K562 (cell line): ENCODE measurements at regions not wholly inside any gene's neighbourhood (a gene's known extent, or its start where the extent isn't known, plus 50 kb on each side); places are given as distances from the start of the nearest gene placed in this dataset.
"Not testable (repeated sequence)": the region's sequence is repeated elsewhere in the genome, so short reads cannot be mapped to it uniquely, and the experiment has no call there.

Experiments used
- ATAC-seq: fragments of 200-7000 bp; cut with Tn5 transposase; 3 replicates; pipeline ENCODE4 v1.9.1; 2020; ENCODE audit warnings: moderate library complexity
- BruUV-seq: library from RNA; stranded (reverse); fragments of 400-500 nt; replicated peaks from 2 replicates; lab custom pipeline; 2021; lab: Mats Ljungman, UMichigan
- CTCF ChIA-PET: fragments of 300-600 bp; formaldehyde crosslinking; extraction: SDS; loops from one replicate; lab custom pipeline; 2021; ENCODE audit warnings: low intra/inter-chr PET ratio; lab: Yijun Ruan, JAX
- POLR2A ChIA-PET: fragments of 300-600, 350-650 bp; sonication (Branson Sonifier 250); formaldehyde crosslinking; extraction: SDS; loops from one replicate; lab custom pipeline; 2021; ENCODE audit warnings: antibody characterized with exemption, inconsistent platforms; lab: Yijun Ruan, JAX
- DNase-seq, 4 experiments: peaks; one replicate each; pipeline versions ENCODE4 v3.0.0 to v3.0.0-alpha.2; 2011 to 2018; ENCODE audit warnings: low spot score in 3 of 4, mixed read lengths in 3 of 4; ENCODE audit errors: extremely low read depth in 1 of 4
- FAIRE-seq: peaks from 2 replicates; lab custom pipeline; 2011; peaks lifted over from hg19 to GRCh38; lab: Jason Lieb, UNC
- H2AFZ ChIP-seq: 2 replicates; pipeline ENCODE4 v1.6.0; 2011; ENCODE audit warnings: low read depth, low read length, control low read depth, inconsistent platforms
- H3K27ac ChIP-seq: fragments of 200-600 bp; 3 replicates; pipeline ENCODE4 v1.8.0; 2011; ENCODE audit warnings: low read depth, mild to moderate bottlenecking, control low read depth, inconsistent platforms, low read length, moderate library complexity, mixed read lengths; ENCODE audit errors: extremely low read depth
- H3K27me3 ChIP-seq, 2 experiments: fragments of 300-600 bp in 1 of 2; 2 replicates in 1 of 2; 3 replicates in 1 of 2; pipeline versions ENCODE4 v1.6.0 to v1.8.0; 2011; ENCODE audit warnings: inconsistent platforms in 2 of 2, low read length in 2 of 2, mild to moderate bottlenecking in 1 of 2, mixed read lengths in 1 of 2, moderate library complexity in 1 of 2; ENCODE audit not compliant: control insufficient read depth in 2 of 2, insufficient read depth in 2 of 2
- H3K36me3 ChIP-seq: fragments of 300-600 bp; 3 replicates; pipeline ENCODE4 v1.8.0; 2011; ENCODE audit warnings: mild to moderate bottlenecking, low read length, inconsistent platforms; ENCODE audit not compliant: control insufficient read depth, insufficient read depth
- H3K4me1 ChIP-seq, 2 experiments: fragments of 200-600 bp in 1 of 2; replicated peaks in 1 of 2; 2 replicates in 1 of 2; 3 replicates in 1 of 2; pipeline versions ENCODE4 v1.5.1 to v1.8.0; 2011; ENCODE audit warnings: inconsistent platforms in 2 of 2, low read length in 2 of 2, mild to moderate bottlenecking in 1 of 2, mixed read lengths in 1 of 2, moderate library complexity in 1 of 2; ENCODE audit not compliant: control insufficient read depth in 2 of 2, insufficient read depth in 2 of 2
- H3K4me2 ChIP-seq: 2 replicates; pipeline ENCODE4 v1.6.1; 2011; ENCODE audit warnings: low read length, control low read depth, inconsistent platforms, mixed read lengths; ENCODE audit not compliant: insufficient read depth
- H3K4me3 ChIP-seq: fragments of 200-600 bp; sonication (generic), shearing (Covaris generic); 2 replicates; pipeline ENCODE4 v1.5.1; 2016; ENCODE audit warnings: control low read depth, inconsistent platforms
- H3K79me2 ChIP-seq: fragments of 200-600 bp; 3 replicates; pipeline ENCODE4 v1.8.0; 2011; ENCODE audit warnings: low read length, inconsistent platforms; ENCODE audit not compliant: control insufficient read depth, insufficient read depth
- H3K9ac ChIP-seq, 2 experiments: 2 replicates each; pipeline versions ENCODE4 v1.6.0 to v1.6.1; 2011; ENCODE audit warnings: low read depth in 2 of 2, low read length in 2 of 2, control low read depth in 1 of 2, inconsistent platforms in 1 of 2, mild to moderate bottlenecking in 1 of 2, mixed read lengths in 1 of 2; ENCODE audit not compliant: insufficient read depth in 1 of 2
- H3K9me1 ChIP-seq: one replicate; pipeline ENCODE4 v1.6.0; 2011; ENCODE audit warnings: inconsistent platforms, mild to moderate bottlenecking, low read length, moderate library complexity; ENCODE audit not compliant: control insufficient read depth, insufficient read depth
- H3K9me3 ChIP-seq: replicated peaks from 2 replicates; pipeline ENCODE4 v1.5.1; 2011; ENCODE audit warnings: low read depth, low read length, inconsistent platforms; ENCODE audit not compliant: control insufficient read depth, insufficient read depth
- H4K20me1 ChIP-seq: replicated peaks from 2 replicates; pipeline ENCODE4 v1.6.1; 2011; ENCODE audit warnings: low read length, inconsistent platforms, mixed read lengths; ENCODE audit not compliant: control insufficient read depth, insufficient read depth
- ETS2 ChIP-seq: IDR thresholded peaks from 2 replicates; pipeline ENCODE4 v1.6.1; 2016; ENCODE audit warnings: borderline replicate concordance, missing genetic modification characterization, mild to moderate bottlenecking, moderate library complexity, missing compliant biosample characterization; ENCODE audit not compliant: poor library complexity, severe bottlenecking
- ETV1 ChIP-seq: fragments of 450-650 bp; conservative IDR thresholded peaks from 2 replicates; pipeline ENCODE4 v1.6.1; 2016; ENCODE audit warnings: missing genetic modification characterization, control low read depth, low read depth, missing compliant biosample characterization
- FOXK1 ChIP-seq: sonication (generic); formaldehyde crosslinking; IDR thresholded peaks from 2 replicates; pipeline ENCODE4 v1.8.0; 2022; ENCODE audit warnings: missing genetic modification reagents, mild to moderate bottlenecking, borderline replicate concordance
- HDAC1 ChIP-seq, 2 experiments: fragments of 450-650 bp; IDR thresholded peaks; 2 replicates each; pipeline ENCODE4 v1.6.1; 2016 to 2017; ENCODE audit warnings: inconsistent platforms in 1 of 2, mild to moderate bottlenecking in 1 of 2, moderate library complexity in 1 of 2
- MYNN ChIP-seq, 2 experiments: sonication (generic); formaldehyde crosslinking in 1 of 2; IDR thresholded peaks; 2 replicates each; pipeline versions ENCODE4 v1.5.0 to v1.6.1; 2016 to 2020; ENCODE audit warnings: antibody characterized with exemption in 1 of 2, missing genetic modification reagents in 1 of 2
- NCOR1 ChIP-seq: fragments of 450-650 bp; IDR thresholded peaks from 2 replicates; pipeline ENCODE4 v1.6.1; 2016; ENCODE audit warnings: mild to moderate bottlenecking, moderate library complexity
- POU5F1 ChIP-seq: fragments of 150-350 bp; IDR thresholded peaks from 2 replicates; pipeline ENCODE4 v1.6.1; 2014; ENCODE audit warnings: borderline replicate concordance, low read length, low read depth, mild to moderate bottlenecking; ENCODE audit not compliant: partially characterized antibody
- ZBTB17 ChIP-seq: fragments of 450-650 bp; formaldehyde crosslinking; IDR thresholded peaks from 2 replicates; pipeline ENCODE4 v1.4.0; 2020; ENCODE audit warnings: mild to moderate bottlenecking
- ZNF584 ChIP-seq: fragments of 200-800 bp; sonication (Bioruptor generic); IDR thresholded peaks from 2 replicates; pipeline ENCODE4 v1.6.1; 2016; ENCODE audit warnings: low read depth, mild to moderate bottlenecking, missing genetic modification characterization, missing compliant biosample characterization
- WGBS: fragments of 100-300 bp; shearing (Covaris generic); methylation state at CpG from one replicate; pipeline ENCODE4 v1.1.6; 2016; ENCODE audit warnings: low coverage, mixed read lengths; ENCODE audit not compliant: insufficient coverage; ENCODE audit errors: missing lambda C conversion rate; 5-methylcytosine and 5-hydroxymethylcytosine counted together
- in situ Hi-C: fragments of 300-500 bp; cut with MboI; formaldehyde crosslinking; loops from 4 replicates; pipeline ENCODE4 v1.15.0; 2018; ENCODE audit warnings: inconsistent platforms, mixed read lengths
- intact Hi-C: fragments of 100-400 bp; cut with micrococcal nuclease; formaldehyde crosslinking; loops from 2 replicates; pipeline ENCODE4 v1.14.2; 2022
- TF ChIP-seq, protein P1 (sequence below): fragments of 250-450 bp; sonication (Bioruptor Pico); IDR thresholded peaks from 2 replicates; pipeline ENCODE4 v1.5.0; 2021

DNA sequence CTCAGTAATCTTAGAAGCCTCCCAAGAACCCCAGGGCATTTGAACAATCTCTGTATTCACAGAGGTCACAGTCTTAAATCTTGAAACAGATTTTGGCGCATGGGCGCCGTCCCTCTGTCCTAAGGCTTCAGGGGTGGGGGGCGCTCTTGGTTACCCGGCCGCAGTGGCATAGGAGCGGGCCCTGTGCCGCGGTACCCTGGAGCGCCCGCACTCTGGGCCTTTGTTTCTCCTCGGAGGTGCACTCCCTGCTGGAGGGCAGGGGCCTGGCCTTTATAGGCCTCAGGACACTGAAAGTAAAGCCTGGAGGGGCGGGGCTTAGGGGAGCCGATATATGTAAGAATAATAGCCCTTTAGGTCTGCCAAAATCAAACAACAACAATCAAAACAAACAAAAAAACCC lies 197.3 kb upstream of the FOLH1 start:
- DNase-seq (no peak), FAIRE-seq (no peak), ATAC-seq (no peak)
- no peak overlapping the region for H2AFZ ChIP-seq
- H3K36me3 ChIP-seq = no peaks in the 10 kb centered on the region
- no peaks in the 10 kb centered on the region for H3K27me3 ChIP-seq
- no peaks in the 10 kb centered on the region for H3K9me3 ChIP-seq
- H4K20me1 ChIP-seq = no peaks in the 10 kb centered on the region
- H3K9me1 ChIP-seq = no peaks in the 10 kb centered on the region
- no peak overlapping the region for H3K27ac ChIP-seq
- no peaks in the 10 kb centered on the region for H3K4me1 ChIP-seq
- intact Hi-C loops = no loop called here
- BruUV-seq = no TSS peak
- ChIA-PET CTCF (no interaction called here), POLR2A (no interaction called here)
- TF ChIP-seq NCOR1 = no peak
- no peak for TF ChIP-seq MYNN (IDR thresholded peaks at IDR 0.05)
- TF ChIP-seq MYNN (CRISPR knock-in tag; IDR thresholded peaks at IDR 0.05) = no peak
- TF ChIP-seq ZBTB17 (CRISPR knock-in tag) = no peak
- no peak for TF ChIP-seq ZNF584 (CRISPR knock-in tag)
- TF ChIP-seq, protein P1, sequence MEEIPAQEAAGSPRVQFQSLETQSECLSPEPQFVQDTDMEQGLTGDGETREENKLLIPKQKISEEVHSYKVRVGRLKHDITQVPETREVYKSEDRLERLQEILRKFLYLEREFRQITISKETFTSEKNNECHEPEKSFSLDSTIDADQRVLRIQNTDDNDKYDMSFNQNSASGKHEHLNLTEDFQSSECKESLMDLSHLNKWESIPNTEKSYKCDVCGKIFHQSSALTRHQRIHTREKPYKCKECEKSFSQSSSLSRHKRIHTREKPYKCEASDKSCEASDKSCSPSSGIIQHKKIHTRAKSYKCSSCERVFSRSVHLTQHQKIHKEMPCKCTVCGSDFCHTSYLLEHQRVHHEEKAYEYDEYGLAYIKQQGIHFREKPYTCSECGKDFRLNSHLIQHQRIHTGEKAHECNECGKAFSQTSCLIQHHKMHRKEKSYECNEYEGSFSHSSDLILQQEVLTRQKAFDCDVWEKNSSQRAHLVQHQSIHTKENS (CRISPR knock-in tag) = no peak
- no peak for TF ChIP-seq HDAC1 (IDR thresholded peaks at IDR 0.05)
- no peak for TF ChIP-seq ETV1
- TF ChIP-seq POU5F1 = no peak
- TF ChIP-seq ETS2 = no peak
- no peak for TF ChIP-seq FOXK1 (CRISPR knock-in tag)
- in situ Hi-C loops = no loop called here
- WGBS = 2% methylated on average over 12 of the region's 14 CpGs
- no peaks in the 10 kb centered on the region for H3K79me2 ChIP-seq
- H3K9ac ChIP-seq = no peak overlapping the region
- no peak overlapping the region for H3K4me2 ChIP-seq
- H3K4me3 ChIP-seq = no peak overlapping the region

DNA sequence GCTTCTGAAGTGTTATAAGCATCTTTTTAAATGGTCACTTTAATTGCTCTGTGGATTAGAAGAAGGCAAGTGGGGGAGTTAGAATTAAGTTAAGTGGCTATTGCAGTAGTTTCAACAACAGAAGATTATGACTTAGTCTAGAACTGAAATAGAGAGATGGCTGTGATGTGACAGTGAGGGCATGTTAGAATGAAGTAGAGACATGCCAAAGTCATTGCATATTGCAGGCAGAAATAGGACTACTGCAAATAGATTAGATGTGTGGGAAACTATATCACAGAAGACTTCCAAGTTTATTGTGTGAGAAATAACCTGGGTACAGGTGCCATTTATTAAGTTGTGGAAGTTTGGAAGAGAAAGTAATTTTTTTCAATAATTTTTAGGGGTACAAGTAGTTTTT lies 187.4 kb upstream of the FOLH1 start:
- H3K4me1 ChIP-seq, H3K27me3 ChIP-seq, H3K27ac ChIP-seq, POLR2A ChIA-PET, H3K4me3 ChIP-seq, intact Hi-C loops, H2AFZ ChIP-seq, BruUV-seq, H3K79me2 ChIP-seq, ATAC-seq, FAIRE-seq, H4K20me1 ChIP-seq, CTCF ChIA-PET, H3K9me3 ChIP-seq, H3K9me1 ChIP-seq, in situ Hi-C loops, H3K36me3 ChIP-seq, DNase-seq, H3K9ac ChIP-seq, H3K4me2 ChIP-seq: not testable (repeated sequence)

DNA sequence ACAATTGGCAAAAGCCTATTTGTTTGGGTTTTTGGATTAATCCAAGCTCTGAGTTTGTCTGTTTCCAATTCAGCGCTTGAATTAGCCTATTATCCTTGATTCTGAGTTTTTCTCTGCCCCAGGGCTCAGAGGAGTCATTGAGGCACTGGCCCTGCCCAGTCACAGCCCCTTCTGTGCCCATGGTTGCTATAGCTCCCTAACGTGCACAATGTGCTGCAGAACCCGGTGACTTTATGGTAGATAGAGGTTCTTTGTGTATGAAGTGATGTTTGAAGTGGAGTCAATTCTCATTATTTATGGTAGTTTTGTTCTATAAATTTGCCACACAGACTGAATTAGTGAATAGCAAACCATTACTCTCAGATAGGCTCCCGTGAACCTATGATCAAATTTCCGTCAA lies 182.0 kb upstream of the FOLH1 start:
- H3K9me1 ChIP-seq, BruUV-seq, H3K4me3 ChIP-seq, H3K4me1 ChIP-seq, H3K9me3 ChIP-seq, H3K36me3 ChIP-seq, H2AFZ ChIP-seq, H3K27ac ChIP-seq, H3K4me2 ChIP-seq, H4K20me1 ChIP-seq, ATAC-seq, H3K27me3 ChIP-seq, DNase-seq, POLR2A ChIA-PET, H3K79me2 ChIP-seq, H3K9ac ChIP-seq, intact Hi-C loops, in situ Hi-C loops, FAIRE-seq, CTCF ChIA-PET: not testable (repeated sequence)
- 0% methylated on average over 5 of the region's 5 CpGs for WGBS
